ENCODE measurements at regions not wholly inside any gene's neighbourhood (a gene's known extent, or its start where the extent isn't known, plus 50 kb on each side); places are given as distances from the start of the nearest gene placed in this dataset.

DNA sequence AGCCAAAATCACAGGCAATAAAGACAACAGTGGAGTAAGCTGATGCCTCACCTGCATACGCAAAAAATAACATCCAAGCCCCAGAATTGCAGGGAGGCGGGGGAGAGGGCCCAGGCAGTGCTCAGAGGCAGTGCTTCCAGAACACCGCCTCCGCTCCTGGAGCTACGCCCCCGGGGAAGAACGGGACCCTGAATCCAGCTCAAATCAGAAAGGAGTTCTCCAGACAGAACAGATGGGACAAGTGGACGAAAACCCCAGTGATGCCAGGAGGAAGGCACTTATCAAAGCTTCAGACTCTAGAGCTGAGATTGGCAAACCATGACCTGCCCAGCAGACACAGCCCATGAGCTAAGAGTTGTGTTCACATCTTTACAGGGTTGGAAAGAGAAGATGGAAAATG is 683.9 kb downstream of the TBC1D22A start:
- no peaks in the 10 kb centered on the region for H3K9me3 ChIP-seq (ENCODE audit: low read length)
- 17% methylated on average over 8 of the region's 8 CpGs for WGBS (ENCODE audit: low lambda C conversion rate)
- H3K27ac ChIP-seq (ENCODE audit: extremely low read length, insufficient read depth, low read length), result no peak overlapping the region
- CTCF ChIA-PET (ENCODE audit: low intra/inter-chr PET ratio, low total read pairs), result no interaction called here
- H3K9ac ChIP-seq (ENCODE audit: insufficient read depth, low read depth, low read length), result no peak overlapping the region
- intact Hi-C loops (cut with micrococcal nuclease; ENCODE audit: unreplicated experiment), result no loop called here
- POLR2A ChIA-PET, result no interaction called here
- H3K4me2 ChIP-seq (ENCODE audit: low read depth, low read length), result no peak overlapping the region
- H3K36me3 ChIP-seq (replicated peaks in 1 of 2; ENCODE audit: control insufficient read depth in 1 of 2, insufficient read depth in 2 of 2, low read length in 2 of 2), result no peaks in the 10 kb centered on the region
- no peak overlapping the region for H2AFZ ChIP-seq (ENCODE audit: low read length)
- no peak for FAIRE-seq
- no peaks in the 10 kb centered on the region for H3K4me1 ChIP-seq (ENCODE audit: insufficient read depth, low read length)
- H3K4me3 ChIP-seq (replicated peaks in 1 of 3; ENCODE audit: insufficient read depth in 1 of 3, low read depth in 2 of 3, low read length in 3 of 3), result no peak overlapping the region
- no peaks in the 10 kb centered on the region for H3K79me2 ChIP-seq (ENCODE audit: insufficient read depth, low read length)
- no peak for ATAC-seq
- H3K27me3 ChIP-seq (ENCODE audit: control insufficient read depth in 1 of 2, insufficient read depth in 2 of 2, low read length in 2 of 2), result peaks cover 6 to 36% of the 10 kb centered on the region in 2 experiments; a peak in 4 of 5 replicates
- no peaks in the 10 kb centered on the region for H4K20me1 ChIP-seq (ENCODE audit: insufficient read depth, low read length)
- no peak for DNase-seq (ENCODE audit: low spot score)
- in situ Hi-C loops (cut with HindIII; ENCODE audit: extremely low pct_ligation_motif_present, low pct_unique_long_range_greater_than_20kb), result no loop called here
- no peak for TF ChIP-seq ZNF510 (CRISPR knock-in tag; IDR thresholded peaks at IDR 0.05; ENCODE audit: low read depth)
- TF ChIP-seq, protein P1, sequence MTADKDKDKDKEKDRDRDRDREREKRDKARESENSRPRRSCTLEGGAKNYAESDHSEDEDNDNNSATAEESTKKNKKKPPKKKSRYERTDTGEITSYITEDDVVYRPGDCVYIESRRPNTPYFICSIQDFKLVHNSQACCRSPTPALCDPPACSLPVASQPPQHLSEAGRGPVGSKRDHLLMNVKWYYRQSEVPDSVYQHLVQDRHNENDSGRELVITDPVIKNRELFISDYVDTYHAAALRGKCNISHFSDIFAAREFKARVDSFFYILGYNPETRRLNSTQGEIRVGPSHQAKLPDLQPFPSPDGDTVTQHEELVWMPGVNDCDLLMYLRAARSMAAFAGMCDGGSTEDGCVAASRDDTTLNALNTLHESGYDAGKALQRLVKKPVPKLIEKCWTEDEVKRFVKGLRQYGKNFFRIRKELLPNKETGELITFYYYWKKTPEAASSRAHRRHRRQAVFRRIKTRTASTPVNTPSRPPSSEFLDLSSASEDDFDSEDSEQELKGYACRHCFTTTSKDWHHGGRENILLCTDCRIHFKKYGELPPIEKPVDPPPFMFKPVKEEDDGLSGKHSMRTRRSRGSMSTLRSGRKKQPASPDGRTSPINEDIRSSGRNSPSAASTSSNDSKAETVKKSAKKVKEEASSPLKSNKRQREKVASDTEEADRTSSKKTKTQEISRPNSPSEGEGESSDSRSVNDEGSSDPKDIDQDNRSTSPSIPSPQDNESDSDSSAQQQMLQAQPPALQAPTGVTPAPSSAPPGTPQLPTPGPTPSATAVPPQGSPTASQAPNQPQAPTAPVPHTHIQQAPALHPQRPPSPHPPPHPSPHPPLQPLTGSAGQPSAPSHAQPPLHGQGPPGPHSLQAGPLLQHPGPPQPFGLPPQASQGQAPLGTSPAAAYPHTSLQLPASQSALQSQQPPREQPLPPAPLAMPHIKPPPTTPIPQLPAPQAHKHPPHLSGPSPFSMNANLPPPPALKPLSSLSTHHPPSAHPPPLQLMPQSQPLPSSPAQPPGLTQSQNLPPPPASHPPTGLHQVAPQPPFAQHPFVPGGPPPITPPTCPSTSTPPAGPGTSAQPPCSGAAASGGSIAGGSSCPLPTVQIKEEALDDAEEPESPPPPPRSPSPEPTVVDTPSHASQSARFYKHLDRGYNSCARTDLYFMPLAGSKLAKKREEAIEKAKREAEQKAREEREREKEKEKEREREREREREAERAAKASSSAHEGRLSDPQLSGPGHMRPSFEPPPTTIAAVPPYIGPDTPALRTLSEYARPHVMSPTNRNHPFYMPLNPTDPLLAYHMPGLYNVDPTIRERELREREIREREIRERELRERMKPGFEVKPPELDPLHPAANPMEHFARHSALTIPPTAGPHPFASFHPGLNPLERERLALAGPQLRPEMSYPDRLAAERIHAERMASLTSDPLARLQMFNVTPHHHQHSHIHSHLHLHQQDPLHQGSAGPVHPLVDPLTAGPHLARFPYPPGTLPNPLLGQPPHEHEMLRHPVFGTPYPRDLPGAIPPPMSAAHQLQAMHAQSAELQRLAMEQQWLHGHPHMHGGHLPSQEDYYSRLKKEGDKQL (CRISPR knock-in tag; IDR thresholded peaks at IDR 0.05; ENCODE audit: low read depth), result no peak
- no peak for TF ChIP-seq NAIF1 (CRISPR knock-in tag; IDR thresholded peaks at IDR 0.05; ENCODE audit: borderline replicate concordance)
- TF ChIP-seq ZNF720 (CRISPR knock-in tag; IDR thresholded peaks at IDR 0.05), result no peak
- BruUV-seq (replicated peaks), result no TSS peak

Measured in HepG2 (cell line).